ENCODE measurements at regions not wholly inside any gene's neighbourhood (a gene's known extent, or its start where the extent isn't known, plus 50 kb on each side); places are given as distances from the start of the nearest gene placed in this dataset.

DNA sequence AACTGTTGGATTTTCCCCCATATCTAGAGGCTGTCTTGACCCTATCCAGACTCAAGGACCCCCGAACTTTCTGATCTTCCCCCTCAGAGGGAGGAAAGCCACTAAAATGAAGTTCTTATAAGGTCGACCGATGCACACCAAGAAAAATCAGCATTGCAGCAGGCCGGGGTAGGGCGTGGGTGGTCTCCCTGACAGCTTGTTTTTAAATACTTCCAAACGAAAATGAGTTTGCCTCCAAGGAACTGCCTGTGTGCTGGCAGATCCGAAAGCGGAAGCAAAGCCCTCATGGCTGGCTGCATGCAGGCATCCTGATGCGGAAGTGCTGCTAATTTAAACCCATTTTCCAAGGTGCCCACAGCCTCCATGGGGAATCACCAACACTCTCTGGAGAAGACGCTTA, 374.3 kb upstream of the XYLT1 start:
- Histone ChIP-seq H3K9me3 (ENCODE audit: low read depth, low read length) (no peaks in the 10 kb centered on the region), H3K36me3 (ENCODE audit: insufficient read depth, low read length) (no peaks in the 10 kb centered on the region), H3K4me3 (no peak overlapping the region), H3K9ac (ENCODE audit: insufficient read length) (no peak overlapping the region), H3K27ac (no peak overlapping the region)
- no peak for DNase-seq (ENCODE audit: low read depth, low spot score)
- no peak for TF ChIP-seq EZH2 (IDR thresholded peaks at IDR 0.05)

DNA sequence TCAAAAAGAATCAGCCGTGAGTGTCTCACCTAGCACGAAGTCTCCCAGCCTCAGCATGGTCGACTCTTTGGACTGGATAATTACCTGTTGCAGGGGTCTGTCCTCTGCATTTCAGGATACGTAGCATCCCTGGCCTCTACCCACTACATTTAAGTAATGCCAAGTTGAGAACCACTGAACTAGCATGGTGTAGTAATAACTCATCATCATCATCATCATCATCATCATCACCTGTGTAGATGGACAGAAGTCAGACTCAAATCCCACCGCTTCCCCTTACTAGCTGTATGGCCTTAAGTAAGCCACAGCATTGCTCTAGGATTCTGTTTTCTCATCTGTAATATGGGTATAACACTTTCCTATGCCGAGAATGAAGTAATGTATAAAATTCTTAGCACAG, 373.1 kb upstream of the XYLT1 start:
- DNase-seq (ENCODE audit: low read depth, low spot score), result no peak
- no peak for TF ChIP-seq FOXP2 (optimal IDR thresholded peaks at IDR 0.05; ENCODE audit: control extremely low read depth, extremely low read length, insufficient read depth)
- TF ChIP-seq EZH2 (IDR thresholded peaks at IDR 0.05), result no peak
- TF ChIP-seq POLR2AphosphoS5 (IDR thresholded peaks at IDR 0.05; ENCODE audit: borderline replicate concordance, low read depth, low read length), result no peak
- H3K9ac ChIP-seq (ENCODE audit: insufficient read length), result no peak overlapping the region
- H3K27ac ChIP-seq, result no peak overlapping the region
- H3K36me3 ChIP-seq (ENCODE audit: insufficient read depth, low read length), result no peaks in the 10 kb centered on the region
- no peak overlapping the region for H3K4me3 ChIP-seq
- no peaks in the 10 kb centered on the region for H3K9me3 ChIP-seq (ENCODE audit: low read depth, low read length)

DNA sequence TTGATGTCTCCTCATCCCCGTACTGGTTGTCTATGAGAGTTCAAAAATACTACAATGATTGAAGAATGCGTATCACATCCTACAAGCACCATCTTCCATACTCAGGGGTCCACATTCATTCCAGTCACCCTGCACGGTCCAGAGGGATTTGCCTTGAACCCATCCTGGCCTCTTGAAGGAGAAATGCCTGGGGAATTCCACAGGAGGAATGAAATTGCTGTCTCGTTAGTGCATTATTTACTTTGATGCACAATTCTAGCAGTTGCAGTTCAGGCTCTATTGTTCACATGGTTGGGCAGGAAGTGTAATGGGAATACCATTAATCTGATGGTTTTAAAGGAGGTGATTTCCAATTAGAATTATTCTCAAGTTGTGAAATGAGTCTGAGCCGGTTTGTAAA, 369.1 kb upstream of the XYLT1 start:
- Histone ChIP-seq H3K9ac (ENCODE audit: insufficient read length) (no peak overlapping the region), H3K4me3 (no peak overlapping the region), H3K9me3 (ENCODE audit: low read depth, low read length) (no peaks in the 10 kb centered on the region), H3K36me3 (ENCODE audit: insufficient read depth, low read length) (no peaks in the 10 kb centered on the region), H3K27ac (no peak overlapping the region)
- no peak for TF ChIP-seq FOXP2 (optimal IDR thresholded peaks at IDR 0.05; ENCODE audit: control extremely low read depth, extremely low read length, insufficient read depth)
- no peak for DNase-seq (ENCODE audit: low read depth, low spot score)

DNA sequence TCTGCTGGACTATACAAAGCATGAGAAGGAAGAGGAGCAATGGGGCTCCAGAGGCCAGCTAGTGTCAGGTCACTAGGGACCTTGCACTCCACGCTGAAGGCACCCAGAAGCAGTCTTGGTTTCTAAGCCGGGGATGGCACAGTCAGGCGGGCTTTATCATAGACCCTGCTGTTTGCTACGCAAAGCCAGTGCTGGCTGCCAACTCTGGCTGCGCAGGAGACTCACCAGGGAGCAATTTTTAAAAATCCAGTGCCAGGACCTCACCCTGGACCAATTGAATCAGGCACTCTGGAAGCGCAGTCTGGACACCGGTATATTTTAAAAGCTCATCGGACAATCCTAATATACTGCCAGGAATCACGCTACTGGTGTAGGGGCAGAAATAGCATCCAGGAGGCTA, 368.5 kb upstream of the XYLT1 start:
- Histone ChIP-seq H3K9me3 (ENCODE audit: low read depth, low read length) (no peaks in the 10 kb centered on the region), H3K27ac (no peak overlapping the region), H3K9ac (ENCODE audit: insufficient read length) (no peak overlapping the region), H3K36me3 (ENCODE audit: insufficient read depth, low read length) (no peaks in the 10 kb centered on the region), H3K4me3 (no peak overlapping the region)
- TF ChIP-seq EZH2 (IDR thresholded peaks at IDR 0.05) (no peak), POLR2AphosphoS5 (IDR thresholded peaks at IDR 0.05; ENCODE audit: borderline replicate concordance, low read depth, low read length) (no peak), FOXP2 (optimal IDR thresholded peaks at IDR 0.05; ENCODE audit: control extremely low read depth, extremely low read length, insufficient read depth) (no peak)
- DNase-seq (ENCODE audit: low read depth, low spot score), result no peak

DNA sequence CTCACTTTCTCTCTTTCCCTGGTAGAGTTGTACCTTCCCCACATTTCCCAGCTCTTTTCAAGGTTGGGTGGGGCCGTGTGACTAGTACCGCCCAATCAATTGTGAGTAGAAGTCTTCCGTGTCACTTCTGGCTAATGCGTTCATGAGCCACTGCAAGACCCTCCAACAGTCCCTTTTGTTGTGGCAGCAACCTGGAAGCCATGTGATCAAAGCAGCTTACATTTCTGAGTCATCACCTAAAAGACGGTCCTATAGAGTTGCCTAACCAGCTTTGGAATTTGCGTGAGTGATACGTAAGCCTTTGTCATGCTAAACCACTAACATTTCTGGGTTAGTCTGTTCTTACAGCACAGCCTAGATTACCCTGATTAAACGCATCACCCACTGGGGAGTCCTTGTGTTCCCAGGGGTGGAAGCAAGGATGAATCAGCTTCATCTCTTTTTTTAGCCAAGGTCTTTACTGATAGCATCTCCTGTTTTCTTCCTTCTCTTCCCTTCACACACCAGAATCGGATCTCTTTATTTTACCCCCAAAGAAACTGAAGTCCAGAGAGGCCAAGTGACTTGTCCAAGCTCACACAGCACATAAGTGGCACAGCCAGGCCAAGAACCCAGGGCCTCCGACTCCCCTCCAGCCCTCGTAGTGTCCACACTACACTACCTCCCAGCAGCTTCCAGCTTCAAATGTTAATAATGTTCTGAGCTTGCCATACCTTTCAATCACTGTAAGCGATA, 366.3 kb upstream of the XYLT1 start:
- no peak overlapping the region for H3K4me3 ChIP-seq
- no peaks in the 10 kb centered on the region for H3K36me3 ChIP-seq (ENCODE audit: insufficient read depth, low read length)
- TF ChIP-seq POLR2AphosphoS5 (IDR thresholded peaks at IDR 0.05; ENCODE audit: borderline replicate concordance, low read depth, low read length) (no peak), EZH2 (IDR thresholded peaks at IDR 0.05) (no peak), FOXP2 (optimal IDR thresholded peaks at IDR 0.05; ENCODE audit: control extremely low read depth, extremely low read length, insufficient read depth) (no peak)
- H3K9me3 ChIP-seq (ENCODE audit: low read depth, low read length), result no peaks in the 10 kb centered on the region
- H3K9ac ChIP-seq (ENCODE audit: insufficient read length), result no peak overlapping the region
- no peak for DNase-seq (ENCODE audit: low read depth, low spot score)
- no peak overlapping the region for H3K27ac ChIP-seq

DNA sequence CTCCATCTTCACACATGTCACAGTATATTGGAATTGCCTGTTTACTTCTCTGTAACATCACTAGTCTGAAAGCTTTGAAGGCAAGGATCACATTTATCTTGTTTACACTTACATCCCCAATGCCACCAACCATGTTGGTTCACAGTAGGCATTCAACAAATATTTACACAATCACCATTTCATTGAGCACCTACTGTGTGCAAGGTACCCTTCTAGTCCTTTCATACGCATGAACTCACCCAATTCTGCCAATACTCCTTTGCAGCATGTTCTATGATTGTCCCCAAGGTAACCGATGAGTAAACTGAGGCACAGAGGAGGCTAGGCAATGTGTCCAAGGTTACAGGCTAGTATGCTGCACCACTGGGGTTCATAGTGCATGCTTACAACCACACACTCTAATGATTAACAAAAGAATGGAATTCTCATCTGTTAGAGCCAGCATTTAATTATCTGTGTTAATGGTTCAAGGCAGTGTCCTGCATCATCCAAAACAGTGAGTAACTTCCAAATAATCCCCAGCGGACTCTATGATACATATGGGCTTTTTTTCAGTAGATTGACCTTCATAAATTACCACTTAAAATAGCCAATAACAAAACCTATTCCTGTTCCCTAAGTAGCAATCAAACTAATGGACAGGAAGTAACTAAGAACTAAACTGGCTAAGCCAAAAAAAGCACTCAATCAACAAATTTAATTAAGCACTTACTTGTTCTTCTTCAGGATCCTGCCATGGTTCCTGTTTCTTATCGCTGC, 364.5 kb upstream of the XYLT1 start:
- Histone ChIP-seq H3K36me3 (ENCODE audit: insufficient read depth, low read length) (no peaks in the 10 kb centered on the region), H3K27ac (no peak overlapping the region), H3K4me3 (no peak overlapping the region), H3K9me3 (ENCODE audit: low read depth, low read length) (no peaks in the 10 kb centered on the region), H3K9ac (ENCODE audit: insufficient read length) (no peak overlapping the region)
- no peak for DNase-seq (ENCODE audit: low read depth, low spot score)
- TF ChIP-seq POLR2AphosphoS5 (IDR thresholded peaks at IDR 0.05; ENCODE audit: borderline replicate concordance, low read depth, low read length) (no peak), EZH2 (IDR thresholded peaks at IDR 0.05) (no peak), FOXP2 (optimal IDR thresholded peaks at IDR 0.05; ENCODE audit: control extremely low read depth, extremely low read length, insufficient read depth) (no peak)

DNA sequence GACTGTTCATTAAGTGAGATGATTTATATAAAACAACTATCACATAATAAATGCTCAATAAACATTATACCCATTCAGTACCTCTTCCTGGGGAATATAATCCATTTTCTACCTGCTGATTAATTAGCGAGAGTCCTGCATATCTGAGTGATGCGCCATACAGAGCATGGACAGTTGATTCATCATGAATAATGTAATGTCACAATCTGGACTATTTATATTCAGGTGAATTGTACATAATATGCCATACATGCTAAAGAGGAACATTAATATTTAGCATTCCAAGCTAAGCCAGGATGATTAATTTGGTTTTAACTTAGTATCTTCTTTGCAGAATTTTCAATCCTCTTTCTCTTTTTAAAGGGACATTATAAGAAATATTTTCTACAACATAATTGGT, 362.0 kb upstream of the XYLT1 start:
- Histone ChIP-seq H3K36me3 (ENCODE audit: insufficient read depth, low read length) (no peaks in the 10 kb centered on the region), H3K4me3 (no peak overlapping the region), H3K9ac (ENCODE audit: insufficient read length) (no peak overlapping the region), H3K9me3 (ENCODE audit: low read depth, low read length) (no peaks in the 10 kb centered on the region), H3K27ac (no peak overlapping the region)
- TF ChIP-seq EZH2 (IDR thresholded peaks at IDR 0.05), result no peak
- TF ChIP-seq FOXP2 (optimal IDR thresholded peaks at IDR 0.05; ENCODE audit: control extremely low read depth, extremely low read length, insufficient read depth), result no peak
- TF ChIP-seq POLR2AphosphoS5 (IDR thresholded peaks at IDR 0.05; ENCODE audit: borderline replicate concordance, low read depth, low read length), result no peak
- no peak for DNase-seq (ENCODE audit: low read depth, low spot score)

DNA sequence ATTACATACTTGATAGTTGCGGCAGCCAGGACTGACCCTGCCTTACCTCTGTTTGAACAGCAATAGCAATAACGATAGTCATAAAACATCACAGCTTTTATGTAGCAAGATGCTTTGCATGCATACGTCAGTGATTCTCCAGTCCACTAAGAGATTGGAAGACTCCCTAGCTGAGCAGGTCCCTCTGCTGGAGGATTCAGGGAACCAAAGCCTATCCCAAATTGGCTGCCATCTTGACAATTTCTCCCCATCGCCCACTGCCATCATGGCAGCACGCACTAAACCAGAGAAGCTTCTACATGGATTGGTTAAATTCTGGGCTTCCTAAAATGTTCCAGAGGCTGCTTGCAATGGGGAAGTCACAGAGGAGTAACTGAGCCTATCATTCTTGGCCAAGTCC, 360.6 kb upstream of the XYLT1 start:
- H3K36me3 ChIP-seq (ENCODE audit: insufficient read depth, low read length), result no peaks in the 10 kb centered on the region
- no peaks in the 10 kb centered on the region for H3K9me3 ChIP-seq (ENCODE audit: low read depth, low read length)
- TF ChIP-seq POLR2AphosphoS5 (IDR thresholded peaks at IDR 0.05; ENCODE audit: borderline replicate concordance, low read depth, low read length) (no peak), EZH2 (IDR thresholded peaks at IDR 0.05) (no peak), FOXP2 (optimal IDR thresholded peaks at IDR 0.05; ENCODE audit: control extremely low read depth, extremely low read length, insufficient read depth) (no peak)
- no peak overlapping the region for H3K9ac ChIP-seq (ENCODE audit: insufficient read length)
- no peak overlapping the region for H3K4me3 ChIP-seq
- no peak overlapping the region for H3K27ac ChIP-seq
- DNase-seq (ENCODE audit: low read depth, low spot score), result no peak

DNA sequence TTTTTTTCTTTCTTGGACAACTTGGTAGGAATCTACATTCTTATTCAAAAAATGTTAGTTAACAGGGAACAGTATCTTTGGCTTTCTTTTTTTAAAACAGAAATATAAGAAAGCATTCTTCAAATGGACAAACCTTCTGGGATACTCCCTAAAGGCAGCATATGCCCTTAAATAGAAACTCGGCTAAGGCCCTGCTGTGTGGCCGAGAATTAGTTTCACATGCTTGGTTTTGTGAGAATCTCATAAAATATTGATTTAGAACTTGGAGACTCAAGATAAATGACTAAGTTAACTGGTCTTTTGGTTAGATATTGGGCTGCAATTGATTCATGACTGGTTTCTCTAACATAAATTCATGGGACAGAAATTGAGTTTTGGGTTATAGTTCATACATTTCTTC, 359.9 kb upstream of the XYLT1 start:
- Histone ChIP-seq H3K4me3 (no peak overlapping the region), H3K36me3 (ENCODE audit: insufficient read depth, low read length) (no peaks in the 10 kb centered on the region), H3K9me3 (ENCODE audit: low read depth, low read length) (no peaks in the 10 kb centered on the region), H3K9ac (ENCODE audit: insufficient read length) (no peak overlapping the region), H3K27ac (no peak overlapping the region)
- TF ChIP-seq POLR2AphosphoS5 (IDR thresholded peaks at IDR 0.05; ENCODE audit: borderline replicate concordance, low read depth, low read length) (no peak), EZH2 (IDR thresholded peaks at IDR 0.05) (no peak), FOXP2 (optimal IDR thresholded peaks at IDR 0.05; ENCODE audit: control extremely low read depth, extremely low read length, insufficient read depth) (no peak)
- DNase-seq (ENCODE audit: low read depth, low spot score), result no peak

All from SK-N-MC (cell line).